H1 (cell line): ENCODE measurements at regions not wholly inside any gene's neighbourhood (a gene's known extent, or its start where the extent isn't known, plus 50 kb on each side); places are given as distances from the start of the nearest gene placed in this dataset.

Experiments
- CTCF ChIA-PET: fragments of 300-600 bp; sonication (Branson Sonifier 250); formaldehyde crosslinking; loops from one replicate; lab custom pipeline; 2021; ENCODE audit not compliant: partially characterized antibody; lab: Charles Lee
- POLR2A ChIA-PET: fragments of 300-600 bp; sonication (Branson Sonifier 250); formaldehyde crosslinking; loops from one replicate; lab custom pipeline; 2021; ENCODE audit warnings: inconsistent platforms; ENCODE audit not compliant: partially characterized antibody; lab: Charles Lee
- DNase-seq, 2 experiments: peaks; one replicate each; pipeline versions ENCODE4 v3.0.0 to v3.0.0-alpha.2; 2010 to 2022; ENCODE audit warnings: low spot score in 2 of 2, low read depth in 1 of 2, mixed read lengths in 1 of 2
- FAIRE-seq: peaks from 2 replicates; lab custom pipeline; 2011; peaks lifted over from hg19 to GRCh38; lab: Jason Lieb, UNC
- H2AFZ ChIP-seq: 2 replicates; pipeline ENCODE4 v1.8.1; 2012; ENCODE audit warnings: low read length, inconsistent platforms
- H2AK5ac ChIP-seq: 2 replicates; pipeline ENCODE4 v1.6.1; 2013; ENCODE audit warnings: low read depth, low read length
- H2BK120ac ChIP-seq: replicated peaks from 2 replicates; pipeline ENCODE3; 2013; ENCODE audit warnings: low read depth, low read length, inconsistent platforms
- H2BK12ac ChIP-seq: 2 replicates; pipeline ENCODE4 v1.6.1; 2013; ENCODE audit warnings: low read depth, low read length
- H2BK15ac ChIP-seq: 2 replicates; pipeline ENCODE4 v1.6.1; 2013; ENCODE audit warnings: low read length
- H2BK20ac ChIP-seq: 2 replicates; pipeline ENCODE4 v1.6.1; 2013; ENCODE audit warnings: low read length
- H2BK5ac ChIP-seq: 2 replicates; pipeline ENCODE4 v1.6.1; 2013; ENCODE audit warnings: low read depth, low read length
- H3K14ac ChIP-seq: 2 replicates; pipeline ENCODE4 v1.6.1; 2013; ENCODE audit warnings: inconsistent platforms; ENCODE audit not compliant: insufficient read length
- H3K18ac ChIP-seq: 2 replicates; pipeline ENCODE4 v1.6.1; 2013; ENCODE audit warnings: low read length; ENCODE audit errors: extremely low read depth
- H3K23ac ChIP-seq: 2 replicates; pipeline ENCODE4 v1.6.1; 2013; ENCODE audit warnings: inconsistent platforms; ENCODE audit not compliant: insufficient read length
- H3K23me2 ChIP-seq: 2 replicates; pipeline ENCODE4 v1.6.1; 2013; ENCODE audit warnings: low read depth, low read length
- H3K27ac ChIP-seq: 2 replicates; pipeline ENCODE4 v1.6.1; 2011; ENCODE audit warnings: low read depth, low read length, inconsistent platforms
- H3K27me3 ChIP-seq, 4 experiments: replicated peaks in 1 of 4; 1 replicate in 1 of 4; 2 replicates in 3 of 4; pipeline versions ENCODE4 v1.6.1 to v1.8.1; 2011 to 2013; ENCODE audit warnings: low read length in 3 of 4, mild to moderate bottlenecking in 3 of 4, inconsistent platforms in 2 of 4, mixed read lengths in 2 of 4, moderate library complexity in 1 of 4; ENCODE audit not compliant: control insufficient read depth in 3 of 4, insufficient read depth in 3 of 4; ENCODE audit errors: extremely low read depth in 1 of 4
- H3K36me3 ChIP-seq, 4 experiments: 2 replicates each; pipeline versions ENCODE4 v1.6.1 to v1.8.1; 2011 to 2013; ENCODE audit warnings: mild to moderate bottlenecking in 4 of 4, low read length in 3 of 4, moderate library complexity in 2 of 4, control low read depth in 1 of 4, inconsistent platforms in 1 of 4; ENCODE audit not compliant: insufficient read depth in 4 of 4, control insufficient read depth in 2 of 4
- H3K4ac ChIP-seq: replicated peaks from 2 replicates; pipeline ENCODE3; 2013; ENCODE audit warnings: low read length, low read depth, mixed read lengths, inconsistent platforms; ENCODE audit not compliant: insufficient read length
- H3K4me1 ChIP-seq, 4 experiments: replicated peaks in 1 of 4; 1 replicate in 1 of 4; 2 replicates in 3 of 4; pipeline versions ENCODE4 v1.6.1 to v1.8.1; 2011 to 2013; ENCODE audit warnings: low read length in 3 of 4, inconsistent platforms in 2 of 4, mixed read lengths in 1 of 4; ENCODE audit not compliant: insufficient read depth in 4 of 4, control insufficient read depth in 3 of 4
- H3K4me2 ChIP-seq, 2 experiments: 2 replicates each; pipeline versions ENCODE4 v1.6.1 to v1.8.1; 2011 to 2013; ENCODE audit warnings: low read depth in 2 of 2, low read length in 2 of 2, control low read depth in 1 of 2, inconsistent platforms in 1 of 2, mild to moderate bottlenecking in 1 of 2; ENCODE audit not compliant: insufficient read depth in 1 of 2
- H3K4me3 ChIP-seq, 4 experiments: fragments of 200-600, 300-600 bp in 1 of 4; sonication (generic), shearing (Covaris generic), sonication (Bioruptor Twin) in 1 of 4; 2 replicates each; pipeline versions ENCODE4 v1.5.1 to v1.8.1; 2011 to 2016; ENCODE audit warnings: low read length in 4 of 4, low read depth in 3 of 4, control low read depth in 2 of 4, inconsistent platforms in 2 of 4, mild to moderate bottlenecking in 2 of 4, mixed read lengths in 1 of 4, moderate library complexity in 1 of 4; ENCODE audit not compliant: insufficient read depth in 2 of 4; ENCODE audit errors: extremely low read depth in 1 of 4
- H3K56ac ChIP-seq: replicated peaks from 2 replicates; pipeline ENCODE3; 2013; ENCODE audit warnings: low read depth, mild to moderate bottlenecking, mixed read lengths, low read length, inconsistent platforms; ENCODE audit not compliant: insufficient read length
- H3K79me1 ChIP-seq: 2 replicates; pipeline ENCODE4 v1.6.1; 2013; ENCODE audit warnings: low read depth, low read length, control low read depth
- H3K79me2 ChIP-seq, 2 experiments: 2 replicates each; pipeline versions ENCODE4 v1.6.1 to v1.8.1; 2012 to 2013; ENCODE audit warnings: low read length in 2 of 2, mild to moderate bottlenecking in 2 of 2, inconsistent platforms in 1 of 2; ENCODE audit not compliant: insufficient read depth in 2 of 2, control insufficient read depth in 1 of 2
- H3K9ac ChIP-seq, 4 experiments: replicated peaks in 1 of 4; 1 replicate in 1 of 4; 2 replicates in 3 of 4; pipeline versions ENCODE4 v1.6.1 to v1.8.1; 2011 to 2013; ENCODE audit warnings: low read depth in 3 of 4, low read length in 3 of 4, control low read depth in 2 of 4, mild to moderate bottlenecking in 2 of 4, moderate library complexity in 2 of 4, inconsistent platforms in 1 of 4; ENCODE audit errors: extremely low read depth in 1 of 4
- H3K9me3 ChIP-seq, 2 experiments: 2 replicates each; pipeline versions ENCODE4 v1.6.1 to v1.8.1; 2012 to 2013; ENCODE audit warnings: mild to moderate bottlenecking in 2 of 2, moderate library complexity in 2 of 2, control low read depth in 1 of 2, inconsistent platforms in 1 of 2, low read depth in 1 of 2, low read length in 1 of 2, mixed read lengths in 1 of 2; ENCODE audit not compliant: insufficient read depth in 2 of 2
- H4K20me1 ChIP-seq, 2 experiments: replicated peaks in 1 of 2; 2 replicates each; pipeline versions ENCODE3 to v1.8.1; 2011 to 2013; ENCODE audit warnings: inconsistent platforms in 2 of 2, low read length in 2 of 2, mild to moderate bottlenecking in 1 of 2; ENCODE audit not compliant: insufficient read depth in 2 of 2, control insufficient read depth in 1 of 2
- H4K5ac ChIP-seq: 2 replicates; pipeline ENCODE4 v1.6.1; 2013; ENCODE audit warnings: low read length, low read depth, mixed read lengths, inconsistent platforms; ENCODE audit not compliant: insufficient read length
- H4K8ac ChIP-seq: 2 replicates; pipeline ENCODE4 v1.8.0; 2013; ENCODE audit warnings: mild to moderate bottlenecking, moderate library complexity, low read length, inconsistent platforms; ENCODE audit not compliant: insufficient read depth; ENCODE audit errors: extremely low read depth
- H4K91ac ChIP-seq: replicated peaks from 2 replicates; pipeline ENCODE3; 2013; ENCODE audit warnings: low read length, mixed read lengths, inconsistent platforms; ENCODE audit not compliant: insufficient read length
- SP1 ChIP-seq: IDR thresholded peaks from 2 replicates; pipeline ENCODE4 v1.6.1; 2011; ENCODE audit warnings: low read depth, low read length
- SUZ12 ChIP-seq: fragments of 200-600 bp; sonication (generic); IDR thresholded peaks from 2 replicates; pipeline ENCODE4 v1.6.1; 2012; ENCODE audit warnings: mild to moderate bottlenecking, inconsistent platforms, low read length, moderate library complexity, mixed read lengths
- TAF1 ChIP-seq: IDR thresholded peaks from 2 replicates; pipeline ENCODE4 v1.6.1; 2011; ENCODE audit warnings: mild to moderate bottlenecking, low read depth, low read length
- WGBS, 2 experiments: shearing (Covaris generic) in 1 of 2; methylation state at CpG; one replicate each; pipeline versions ENCODE4 v1.1.6 to v1.1.7; 2013 to 2015; ENCODE audit warnings: low lambda C conversion rate in 2 of 2, mixed read lengths in 2 of 2, inconsistent platforms in 1 of 2, low coverage in 1 of 2, missing lambda C conversion rate in 1 of 2; ENCODE audit not compliant: insufficient replicate concordance in 2 of 2, insufficient coverage in 1 of 2, insufficient read length in 1 of 2; ENCODE audit errors: extremely low coverage in 1 of 2, missing lambda C conversion rate in 1 of 2; 5-methylcytosine and 5-hydroxymethylcytosine counted together

GRCh38 chr5:165871291-165871690 is 2365.9 kb downstream of the MAT2B start:
- H2BK20ac ChIP-seq = no peak overlapping the region
- H3K36me3 ChIP-seq = no peaks in the 10 kb centered on the region
- no peak overlapping the region for H3K56ac ChIP-seq
- H3K79me2 ChIP-seq = no peaks in the 10 kb centered on the region
- no peaks in the 10 kb centered on the region for H3K27me3 ChIP-seq
- no peak overlapping the region for H3K9ac ChIP-seq
- no peak overlapping the region for H3K4me3 ChIP-seq
- H2BK15ac ChIP-seq = no peak overlapping the region
- no peak overlapping the region for H4K8ac ChIP-seq
- H3K23ac ChIP-seq = no peak overlapping the region
- H2AFZ ChIP-seq = no peak overlapping the region
- ChIA-PET POLR2A (no interaction called here), CTCF (interaction anchor here (0.9 kb wide), 1 partner anchor 10 kb away, joined by 5 read pairs; no protein-coding TSS in a partner anchor)
- 68% methylated on average over 2 of the region's 2 CpGs; no CpG with 5 or more reads in 1 of the 2 experiments for WGBS, 2 experiments
- no peak overlapping the region for H2BK5ac ChIP-seq
- no peaks in the 10 kb centered on the region for H3K9me3 ChIP-seq
- H3K18ac ChIP-seq = no peak overlapping the region
- no peak overlapping the region for H2BK12ac ChIP-seq
- H4K5ac ChIP-seq = no peak overlapping the region
- TF ChIP-seq SUZ12 = no peak
- no peak for TF ChIP-seq TAF1
- TF ChIP-seq SP1 = no peak
- no peak overlapping the region for H3K4ac ChIP-seq
- no peaks in the 10 kb centered on the region for H3K4me1 ChIP-seq
- no peak overlapping the region for H3K14ac ChIP-seq
- no peaks in the 10 kb centered on the region for H4K20me1 ChIP-seq
- H2BK120ac ChIP-seq = no peak overlapping the region
- no peak overlapping the region for H2AK5ac ChIP-seq
- no peaks in the 10 kb centered on the region for H3K79me1 ChIP-seq
- H3K23me2 ChIP-seq = no peaks in the 10 kb centered on the region
- H3K4me2 ChIP-seq = no peak overlapping the region
- H3K27ac ChIP-seq = no peak overlapping the region
- DNase-seq (no peak), FAIRE-seq (no peak)
- no peak overlapping the region for H4K91ac ChIP-seq
